Right atrium auricular region (tissue), 2 donors: ENCODE measurements at regions not wholly inside any gene's neighbourhood (a gene's known extent, or its start where the extent isn't known, plus 50 kb on each side); places are given as distances from the start of the nearest gene placed in this dataset.

Experiments used
- DNase-seq: peaks from one replicate; pipeline ENCODE4 v3.0.0-alpha.2; 2019; ENCODE audit warnings: low spot score
- H3K27ac ChIP-seq, 2 donors: fragments of 200-600 bp; sonication (generic); 1 replicate in 1 of 2; 2 replicates in 1 of 2; pipeline ENCODE4 v1.5.1; 2016 to 2019
- H3K27me3 ChIP-seq, 2 donors: fragments of 200-600 bp; sonication (generic); one replicate each; pipeline versions ENCODE4 v1.5.1 to v1.6.0; 2017 to 2019
- H3K36me3 ChIP-seq: fragments of 200-600 bp; sonication (generic); one replicate; pipeline ENCODE4 v1.5.1; 2016
- H3K4me1 ChIP-seq, 2 donors: fragments of 200-600 bp; sonication (generic); one replicate each; pipeline versions ENCODE4 v1.5.1 to v1.6.0; 2017 to 2019
- H3K4me3 ChIP-seq, 2 donors: fragments of 200-600 bp; sonication (generic); 1 replicate in 1 of 2; 2 replicates in 1 of 2; pipeline ENCODE4 v1.5.1; 2017 to 2019; ENCODE audit warnings: mild to moderate bottlenecking in 1 of 2, moderate library complexity in 1 of 2
- H3K9me3 ChIP-seq, 2 donors: fragments of 200-600 bp; sonication (generic); one replicate each; pipeline ENCODE4 v1.5.1; 2019
- TF ChIP-seq, protein P1 (sequence below), 2 donors: fragments of 200-600 bp; sonication (generic); IDR thresholded peaks; one replicate each; pipeline ENCODE4 v1.5.1; 2019; ENCODE audit warnings: antibody characterized with exemption in 2 of 2

DNA sequence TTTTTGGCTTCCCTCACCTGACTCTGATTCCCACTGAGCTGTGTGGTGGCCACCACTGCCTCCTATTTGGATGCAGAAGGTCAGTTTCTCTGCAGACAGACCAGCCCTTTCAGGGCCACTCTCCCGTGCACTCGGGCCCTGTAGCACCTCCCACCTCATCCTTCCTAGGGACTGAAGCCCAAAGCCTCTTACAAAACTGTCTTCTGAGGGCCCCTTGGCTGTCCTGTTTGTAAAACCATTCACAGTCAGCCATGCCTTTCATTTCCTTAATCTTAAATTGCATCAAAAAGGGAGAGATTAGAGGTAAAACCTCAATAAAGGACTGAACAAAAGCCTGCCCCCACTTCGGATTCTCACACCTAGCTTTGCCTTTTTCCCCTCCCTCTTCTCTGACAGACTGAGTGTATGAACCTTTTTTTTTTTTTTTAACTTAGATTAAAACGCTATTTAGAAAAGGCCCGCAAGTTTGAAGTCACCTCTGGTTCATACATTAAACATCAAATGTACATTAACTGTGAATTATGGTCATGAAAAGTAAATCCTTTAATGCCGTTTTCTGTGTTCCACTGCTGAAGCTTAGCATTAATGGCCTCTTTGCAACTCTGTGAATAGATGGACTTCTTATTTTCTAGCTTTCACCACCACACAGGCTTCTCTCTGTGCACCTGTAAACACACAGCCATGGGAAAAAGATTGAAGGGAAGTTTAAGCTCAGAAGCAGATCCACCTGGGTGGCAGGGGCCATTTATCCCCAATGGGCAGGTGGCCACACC is 247.2 kb upstream of the CADM1 start:
- TF ChIP-seq, protein P1, sequence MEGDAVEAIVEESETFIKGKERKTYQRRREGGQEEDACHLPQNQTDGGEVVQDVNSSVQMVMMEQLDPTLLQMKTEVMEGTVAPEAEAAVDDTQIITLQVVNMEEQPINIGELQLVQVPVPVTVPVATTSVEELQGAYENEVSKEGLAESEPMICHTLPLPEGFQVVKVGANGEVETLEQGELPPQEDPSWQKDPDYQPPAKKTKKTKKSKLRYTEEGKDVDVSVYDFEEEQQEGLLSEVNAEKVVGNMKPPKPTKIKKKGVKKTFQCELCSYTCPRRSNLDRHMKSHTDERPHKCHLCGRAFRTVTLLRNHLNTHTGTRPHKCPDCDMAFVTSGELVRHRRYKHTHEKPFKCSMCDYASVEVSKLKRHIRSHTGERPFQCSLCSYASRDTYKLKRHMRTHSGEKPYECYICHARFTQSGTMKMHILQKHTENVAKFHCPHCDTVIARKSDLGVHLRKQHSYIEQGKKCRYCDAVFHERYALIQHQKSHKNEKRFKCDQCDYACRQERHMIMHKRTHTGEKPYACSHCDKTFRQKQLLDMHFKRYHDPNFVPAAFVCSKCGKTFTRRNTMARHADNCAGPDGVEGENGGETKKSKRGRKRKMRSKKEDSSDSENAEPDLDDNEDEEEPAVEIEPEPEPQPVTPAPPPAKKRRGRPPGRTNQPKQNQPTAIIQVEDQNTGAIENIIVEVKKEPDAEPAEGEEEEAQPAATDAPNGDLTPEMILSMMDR (IDR thresholded peaks at IDR 0.05), result no peak
- no peak overlapping the region for H3K4me3 ChIP-seq
- H3K9me3 ChIP-seq, result no peaks in the 10 kb centered on the region
- no peak for DNase-seq
- no peak overlapping the region for H3K27ac ChIP-seq
- H3K36me3 ChIP-seq, result no peaks in the 10 kb centered on the region
- H3K4me1 ChIP-seq, result no peaks in the 10 kb centered on the region
- no peaks in the 10 kb centered on the region for H3K27me3 ChIP-seq

GRCh38 chr11:115745610-115746512 is 241.6 kb upstream of the CADM1 start:
- Histone ChIP-seq H3K4me3 (no peak overlapping the region), H3K27me3 (no peaks in the 10 kb centered on the region), H3K4me1 (no peaks in the 10 kb centered on the region), H3K36me3 (no peaks in the 10 kb centered on the region), H3K27ac (no peak overlapping the region), H3K9me3 (no peaks in the 10 kb centered on the region)
- peak; percentile 76 for DNase-seq
- TF ChIP-seq, protein P1 (IDR thresholded peaks at IDR 0.05), result no peak

DNA sequence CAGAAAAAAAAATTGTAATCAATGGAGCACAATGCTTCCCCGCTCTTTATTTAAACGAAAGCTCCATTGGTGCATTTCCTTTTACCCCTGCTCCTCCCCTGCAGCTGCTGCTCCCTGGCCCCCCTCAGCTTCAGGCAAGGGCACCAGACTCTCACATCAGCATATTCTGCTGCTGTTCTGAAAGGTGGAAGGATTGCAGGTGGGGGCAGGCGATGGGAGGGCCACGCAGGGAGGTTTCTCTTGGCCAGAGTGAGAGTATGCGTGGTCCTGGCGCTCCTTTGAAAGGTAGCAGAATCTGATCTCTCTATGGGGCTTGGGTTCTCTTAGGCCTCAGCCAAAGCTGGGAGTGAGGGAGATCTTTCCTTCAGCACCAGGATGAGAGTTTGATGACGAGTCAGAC is 240.9 kb upstream of the CADM1 start:
- TF ChIP-seq, protein P1 (IDR thresholded peaks at IDR 0.05), result no peak
- no peaks in the 10 kb centered on the region for H3K27me3 ChIP-seq
- no peaks in the 10 kb centered on the region for H3K4me1 ChIP-seq
- no peak overlapping the region for H3K27ac ChIP-seq
- no peak overlapping the region for H3K4me3 ChIP-seq
- no peak for DNase-seq
- no peaks in the 10 kb centered on the region for H3K36me3 ChIP-seq
- no peaks in the 10 kb centered on the region for H3K9me3 ChIP-seq

GRCh38 chr11:115743719-115744118 is 239.5 kb upstream of the CADM1 start:
- no peaks in the 10 kb centered on the region for H3K4me1 ChIP-seq
- DNase-seq, result no peak
- TF ChIP-seq, protein P1 (IDR thresholded peaks at IDR 0.05), result no peak
- no peaks in the 10 kb centered on the region for H3K9me3 ChIP-seq
- H3K36me3 ChIP-seq, result no peaks in the 10 kb centered on the region
- no peak overlapping the region for H3K27ac ChIP-seq
- H3K4me3 ChIP-seq, result no peak overlapping the region
- H3K27me3 ChIP-seq, result no peaks in the 10 kb centered on the region

- TF ChIP-seq, protein P1 (IDR thresholded peaks at IDR 0.05), result no peak
- no peak overlapping the region for H3K27ac ChIP-seq
- no peaks in the 10 kb centered on the region for H3K36me3 ChIP-seq
- DNase-seq, result no peak
- no peaks in the 10 kb centered on the region for H3K27me3 ChIP-seq
- H3K4me1 ChIP-seq, result no peaks in the 10 kb centered on the region
- H3K9me3 ChIP-seq, result no peaks in the 10 kb centered on the region
- no peak overlapping the region for H3K4me3 ChIP-seq
These were observed 237.3 kb upstream of the CADM1 start for GRCh38 chr11:115741376-115742107.
